ENCODE measurements at regions not wholly inside any gene's neighbourhood (a gene's known extent, or its start where the extent isn't known, plus 50 kb on each side); places are given as distances from the start of the nearest gene placed in this dataset.

DNA sequence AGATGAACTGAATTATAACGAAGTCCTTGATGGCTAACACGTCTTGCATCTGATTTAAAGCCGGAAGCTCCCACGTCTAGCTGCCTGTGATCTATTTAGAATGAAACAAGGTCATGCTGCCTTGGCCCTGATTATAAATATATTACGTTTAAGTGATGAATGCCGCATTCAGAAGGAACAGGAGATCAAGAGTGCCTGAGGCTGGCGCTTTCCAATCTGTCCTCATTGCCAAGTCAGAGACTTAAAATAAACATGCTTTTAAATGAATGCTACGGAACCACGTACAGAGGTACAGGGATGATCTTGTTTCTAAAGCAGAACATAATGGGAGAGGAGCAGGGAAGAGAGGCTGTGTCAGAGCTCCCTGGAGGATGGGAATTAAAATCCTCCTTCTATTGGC, 292.8 kb downstream of the TLE1 start:
- Histone ChIP-seq H3K4me3 (no peak overlapping the region), H3K9me3 (no peaks in the 10 kb centered on the region), H3K27me3 (no peaks in the 10 kb centered on the region), H3K4me1 (ENCODE audit: insufficient read depth) (peaks cover 8% of the 10 kb centered on the region), H3K36me3 (no peaks in the 10 kb centered on the region), H3K27ac (no peak overlapping the region)
- no peak for TF ChIP-seq CTCF (IDR thresholded peaks at IDR 0.05)
- TF ChIP-seq EP300 (IDR thresholded peaks at IDR 0.05) = no peak
- no peak for TF ChIP-seq POLR2A (IDR thresholded peaks at IDR 0.05)
- WGBS, 3 donors = 54 to 67% (median 61%) methylated on average over 9 of the region's 9 CpGs
- no peak for DNase-seq
- intact Hi-C loops (cut with DNase I) = no loop called here

- intact Hi-C loops (cut with DNase I) = no loop called here
- no peak overlapping the region for H3K27ac ChIP-seq
- DNase-seq = no peak
- no peaks in the 10 kb centered on the region for H3K9me3 ChIP-seq
- TF ChIP-seq EP300 (IDR thresholded peaks at IDR 0.05) = no peak
- TF ChIP-seq CTCF (IDR thresholded peaks at IDR 0.05) = no peak
- no peak for TF ChIP-seq POLR2A (IDR thresholded peaks at IDR 0.05)
- H3K27me3 ChIP-seq = no peaks in the 10 kb centered on the region
- WGBS, 3 donors = 75 to 78% (median 78%) methylated on average over 4 of the region's 4 CpGs
- H3K4me1 ChIP-seq (ENCODE audit: insufficient read depth) = peaks cover 8% of the 10 kb centered on the region
- no peaks in the 10 kb centered on the region for H3K36me3 ChIP-seq
- H3K4me3 ChIP-seq = no peak overlapping the region
These were observed 293.7 kb downstream of the TLE1 start for GRCh38 chr9:81395676-81396054.

- TF ChIP-seq EP300 (IDR thresholded peaks at IDR 0.05) = no peak
- TF ChIP-seq CTCF (IDR thresholded peaks at IDR 0.05) = no peak
- TF ChIP-seq POLR2A (IDR thresholded peaks at IDR 0.05) = no peak
- no peaks in the 10 kb centered on the region for H3K36me3 ChIP-seq
- no peak overlapping the region for H3K27ac ChIP-seq
- no peak overlapping the region for H3K4me3 ChIP-seq
- WGBS, 3 donors = 18 to 49% (median 33%) methylated on average over 3 of the region's 3 CpGs
- H3K9me3 ChIP-seq = no peaks in the 10 kb centered on the region
- H3K4me1 ChIP-seq (ENCODE audit: insufficient read depth) = peaks cover 8% of the 10 kb centered on the region
- H3K27me3 ChIP-seq = no peaks in the 10 kb centered on the region
- intact Hi-C loops (cut with DNase I) = no loop called here
- no peak for DNase-seq
These were observed 294.3 kb downstream of the TLE1 start for GRCh38 chr9:81394881-81395675.

DNA sequence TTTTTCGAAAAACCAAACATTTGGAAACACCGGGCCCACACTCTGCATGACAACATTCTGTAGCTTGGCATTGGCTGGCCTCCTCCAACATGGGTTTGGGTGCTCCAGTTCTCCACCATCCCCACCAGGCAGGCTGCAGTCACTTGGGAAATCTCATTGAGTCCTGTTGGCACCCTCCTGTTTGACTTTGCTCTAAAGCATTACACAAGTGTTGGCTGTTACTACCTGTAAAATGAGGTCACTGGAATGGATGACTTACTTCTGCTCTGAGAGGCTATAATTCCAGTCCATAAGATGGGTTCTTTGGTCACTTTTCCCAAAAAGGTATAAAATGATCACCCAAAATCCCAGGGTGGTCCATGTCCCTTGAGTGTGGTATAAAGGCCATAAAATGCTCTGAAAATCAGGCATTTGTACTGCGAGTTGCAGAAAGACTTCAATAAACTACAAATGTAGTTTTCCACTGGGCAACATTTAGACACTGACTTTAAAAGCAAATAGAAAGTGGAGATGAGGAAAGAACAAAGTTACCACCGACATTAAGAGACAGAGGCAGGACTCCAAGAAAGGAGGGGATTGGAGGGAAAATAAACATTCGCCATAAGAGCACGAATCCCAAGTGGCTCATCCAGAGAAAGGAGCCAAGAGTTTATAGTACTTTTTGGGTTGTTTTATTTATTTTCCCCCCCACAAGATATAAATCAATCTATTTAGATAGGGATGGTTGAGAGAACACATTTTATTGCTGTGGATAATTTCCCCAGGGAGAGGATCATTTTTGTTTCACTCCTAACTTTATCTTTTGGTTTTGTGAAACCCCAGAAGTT, 295.1 kb downstream of the TLE1 start:
- no peaks in the 10 kb centered on the region for H3K36me3 ChIP-seq
- DNase-seq = no peak
- 34 to 41% (median 40%) methylated on average over 6 of the region's 6 CpGs for WGBS, 3 donors
- no peaks in the 10 kb centered on the region for H3K9me3 ChIP-seq
- peaks cover 8% of the 10 kb centered on the region for H3K4me1 ChIP-seq (ENCODE audit: insufficient read depth)
- H3K4me3 ChIP-seq = no peak overlapping the region
- no peaks in the 10 kb centered on the region for H3K27me3 ChIP-seq
- intact Hi-C loops (cut with DNase I) = no loop called here
- H3K27ac ChIP-seq = no peak overlapping the region
- TF ChIP-seq CTCF (IDR thresholded peaks at IDR 0.05) (no peak), EP300 (IDR thresholded peaks at IDR 0.05) (no peak), POLR2A (IDR thresholded peaks at IDR 0.05) (no peak)
